ENCODE measurements at regions not wholly inside any gene's neighbourhood (a gene's known extent, or its start where the extent isn't known, plus 50 kb on each side); places are given as distances from the start of the nearest gene placed in this dataset.
"Not testable (repeated sequence)": the region's sequence is repeated elsewhere in the genome, so short reads cannot be mapped to it uniquely, and the experiment has no call there.

GRCh38 chr4:120263618-120264017 lies 197.0 kb upstream of the MAD2L1 start:
- no peak overlapping the region for H3K4me3 Mint-ChIP-seq
- no peak for TF ChIP-seq CTCF (IDR thresholded peaks at IDR 0.05; ENCODE audit: unreplicated experiment)
- H3K27ac Mint-ChIP-seq, result no peak overlapping the region
- no peak for DNase-seq (ENCODE audit: low spot score in 2 of 2, unreplicated experiment in 2 of 2)
- peaks cover 5% of the 10 kb centered on the region for H3K9me3 Mint-ChIP-seq
- H3K27me3 Mint-ChIP-seq (ENCODE audit: low read depth), result no peaks in the 10 kb centered on the region
- no peaks in the 10 kb centered on the region for H3K4me1 Mint-ChIP-seq
- H3K36me3 Mint-ChIP-seq, result peaks cover 4% of the 10 kb centered on the region

GRCh38 chr4:120261117-120261516 lies 194.5 kb upstream of the MAD2L1 start:
- Mint-ChIP-seq H3K36me3 (peaks cover 6% of the 10 kb centered on the region), H3K4me1 (peaks cover 4% of the 10 kb centered on the region), H3K27me3 (ENCODE audit: low read depth) (no peaks in the 10 kb centered on the region), H3K27ac (no peak overlapping the region), H3K9me3 (peaks cover 5% of the 10 kb centered on the region), H3K4me3 (no peak overlapping the region)
- DNase-seq (ENCODE audit: low spot score in 2 of 2, unreplicated experiment in 2 of 2), result no peak
- TF ChIP-seq CTCF (IDR thresholded peaks at IDR 0.05; ENCODE audit: unreplicated experiment), result no peak

- Mint-ChIP-seq H3K4me3 (peak overlapping the region; percentile 94), H3K27ac (peak overlapping the region; percentile 91)
- H3K27me3 Mint-ChIP-seq (ENCODE audit: low read depth); H3K9me3 Mint-ChIP-seq; H3K4me1 Mint-ChIP-seq; DNase-seq (ENCODE audit: low spot score in 2 of 2, unreplicated experiment in 2 of 2); H3K36me3 Mint-ChIP-seq: not testable (repeated sequence)
Observed at GRCh38 chr4:120256112-120256775, 189.6 kb upstream of the MAD2L1 start.

GRCh38 chr4:120238277-120238973 lies 171.8 kb upstream of the MAD2L1 start:
- no peaks in the 10 kb centered on the region for H3K27me3 Mint-ChIP-seq (ENCODE audit: low read depth)
- no peak overlapping the region for H3K4me3 Mint-ChIP-seq
- no peak overlapping the region for H3K27ac Mint-ChIP-seq
- peaks cover 16% of the 10 kb centered on the region for H3K4me1 Mint-ChIP-seq
- H3K9me3 Mint-ChIP-seq, result peaks cover 4% of the 10 kb centered on the region
- H3K36me3 Mint-ChIP-seq, result peaks cover 2% of the 10 kb centered on the region
- no peak for DNase-seq (ENCODE audit: low spot score in 2 of 2, unreplicated experiment in 2 of 2)
- no peak for TF ChIP-seq CTCF (IDR thresholded peaks at IDR 0.05; ENCODE audit: unreplicated experiment)

GRCh38 chr4:120236873-120237272 lies 170.2 kb upstream of the MAD2L1 start:
- no peak overlapping the region for H3K4me3 Mint-ChIP-seq
- H3K4me1 Mint-ChIP-seq, result peaks cover 8% of the 10 kb centered on the region
- peaks cover 13% of the 10 kb centered on the region for H3K9me3 Mint-ChIP-seq
- H3K36me3 Mint-ChIP-seq, result peaks cover 6% of the 10 kb centered on the region
- no peak for DNase-seq (ENCODE audit: low spot score in 2 of 2, unreplicated experiment in 2 of 2)
- no peaks in the 10 kb centered on the region for H3K27me3 Mint-ChIP-seq (ENCODE audit: low read depth)
- no peak overlapping the region for H3K27ac Mint-ChIP-seq
- no peak for TF ChIP-seq CTCF (IDR thresholded peaks at IDR 0.05; ENCODE audit: unreplicated experiment)

GRCh38 chr4:120232050-120232449 lies 165.4 kb upstream of the MAD2L1 start:
- H3K4me3 Mint-ChIP-seq, result no peak overlapping the region
- DNase-seq (ENCODE audit: low spot score in 2 of 2, unreplicated experiment in 2 of 2), result no peak
- peaks cover 6% of the 10 kb centered on the region for H3K36me3 Mint-ChIP-seq
- no peak overlapping the region for H3K27ac Mint-ChIP-seq
- H3K4me1 Mint-ChIP-seq, result peaks cover 34% of the 10 kb centered on the region
- TF ChIP-seq CTCF (IDR thresholded peaks at IDR 0.05; ENCODE audit: unreplicated experiment), result no peak
- H3K27me3 Mint-ChIP-seq (ENCODE audit: low read depth), result no peaks in the 10 kb centered on the region
- H3K9me3 Mint-ChIP-seq, result peaks cover 13% of the 10 kb centered on the region
